BLaER1 treated with 17β-estradiol and CSF1 and Interleukin-3, amounts not matched to agents 10 nM and 100 nM (cell line): ENCODE measurements at regions not wholly inside any gene's neighbourhood (a gene's known extent, or its start where the extent isn't known, plus 50 kb on each side); places are given as distances from the start of the nearest gene placed in this dataset.
"Not testable (repeated sequence)": the region's sequence is repeated elsewhere in the genome, so short reads cannot be mapped to it uniquely, and the experiment has no call there.

Source experiments
- H3K27ac ChIP-seq, 11 experiments: shearing (Covaris generic); formaldehyde crosslinking; 2 replicates each; pipeline ENCODE4 v1.8.1; 2022
- H3K27me3 ChIP-seq, 11 experiments: shearing (Covaris generic); formaldehyde crosslinking; 2 replicates each; pipeline ENCODE4 v1.8.1; 2022
- H3K36me3 ChIP-seq, 11 experiments: shearing (Covaris generic); formaldehyde crosslinking; 2 replicates each; pipeline ENCODE4 v1.8.1; 2022
- H3K4me1 ChIP-seq, 10 experiments: shearing (Covaris generic); formaldehyde crosslinking; 2 replicates each; pipeline ENCODE4 v1.8.1; 2022
- H3K4me2 ChIP-seq, 11 experiments: shearing (Covaris generic); formaldehyde crosslinking; 2 replicates each; pipeline ENCODE4 v1.8.1; 2022
- H3K4me3 ChIP-seq, 10 experiments: shearing (Covaris generic); formaldehyde crosslinking; 2 replicates each; pipeline ENCODE4 v1.8.1; 2022
- H3K9ac ChIP-seq, 11 experiments: shearing (Covaris generic); formaldehyde crosslinking; 2 replicates each; pipeline ENCODE4 v1.8.1; 2022
- H3K9me3 ChIP-seq, 11 experiments: shearing (Covaris generic); formaldehyde crosslinking; replicated peaks in 1 of 11; 2 replicates each; pipeline ENCODE4 v1.8.1; 2022
- H4K20me1 ChIP-seq, 11 experiments: shearing (Covaris generic); formaldehyde crosslinking; 2 replicates each; pipeline ENCODE4 v1.8.1; 2022
- Cebpa-rat ChIP-seq, 11 experiments: shearing (Covaris generic); IDR thresholded peaks; 2 replicates each; pipeline ENCODE4 v1.8.1; 2022

DNA sequence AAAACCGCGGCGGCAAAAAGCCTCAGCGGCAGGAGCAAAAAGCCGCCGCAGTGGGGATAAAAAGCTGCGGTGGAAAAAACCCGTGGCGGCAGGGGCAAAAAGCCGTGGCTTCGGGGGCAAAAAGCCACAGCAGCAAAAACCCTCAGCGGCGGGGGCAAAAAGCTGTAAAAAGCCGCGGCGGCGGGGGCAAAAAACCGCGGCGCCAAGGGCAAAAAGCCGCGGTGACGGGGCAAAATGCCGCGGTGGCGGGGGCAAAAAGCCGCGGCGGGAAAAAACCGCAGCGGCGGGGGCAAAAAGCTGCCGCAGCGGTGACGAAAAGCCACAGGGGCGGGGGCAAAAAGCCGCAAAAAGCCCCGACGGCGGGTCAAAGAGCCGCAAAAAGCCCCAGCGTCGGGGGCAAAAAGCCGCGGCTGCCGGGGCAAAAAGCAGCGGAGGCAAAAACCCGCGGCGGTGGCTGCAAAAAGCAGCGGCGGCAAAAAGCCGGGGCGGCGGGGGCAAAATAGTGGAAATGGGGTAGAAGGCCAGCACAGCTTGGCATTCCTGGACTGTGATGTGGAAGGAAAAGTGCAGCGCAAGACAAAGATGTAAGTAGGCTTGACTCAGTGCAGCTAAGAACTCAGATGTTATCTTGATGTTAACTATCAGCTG lies 151.8 kb downstream of the ANKRD30BL start:
- H3K4me3 ChIP-seq, result no peak overlapping the region; a peak in 1 of 20 replicates
- H4K20me1 ChIP-seq, result no peaks in the 10 kb centered on the region
- peak overlapping the region in 1 of 11 experiments; percentile 42; a peak in 1 of 22 replicates for H3K4me2 ChIP-seq
- H3K4me1 ChIP-seq, result no peaks in the 10 kb centered on the region
- peaks cover 19 to 29% (median 22%) of the 10 kb centered on the region in 11 experiments for H3K27me3 ChIP-seq
- no peaks in the 10 kb centered on the region for H3K36me3 ChIP-seq
- no peak for TF ChIP-seq Cebpa-rat (IDR thresholded peaks at IDR 0.05)
- H3K9ac ChIP-seq, result no peak overlapping the region
- H3K27ac ChIP-seq, result no peak overlapping the region
- peaks cover 6 to 12% (median 8%) of the 10 kb centered on the region in 11 experiments for H3K9me3 ChIP-seq

DNA sequence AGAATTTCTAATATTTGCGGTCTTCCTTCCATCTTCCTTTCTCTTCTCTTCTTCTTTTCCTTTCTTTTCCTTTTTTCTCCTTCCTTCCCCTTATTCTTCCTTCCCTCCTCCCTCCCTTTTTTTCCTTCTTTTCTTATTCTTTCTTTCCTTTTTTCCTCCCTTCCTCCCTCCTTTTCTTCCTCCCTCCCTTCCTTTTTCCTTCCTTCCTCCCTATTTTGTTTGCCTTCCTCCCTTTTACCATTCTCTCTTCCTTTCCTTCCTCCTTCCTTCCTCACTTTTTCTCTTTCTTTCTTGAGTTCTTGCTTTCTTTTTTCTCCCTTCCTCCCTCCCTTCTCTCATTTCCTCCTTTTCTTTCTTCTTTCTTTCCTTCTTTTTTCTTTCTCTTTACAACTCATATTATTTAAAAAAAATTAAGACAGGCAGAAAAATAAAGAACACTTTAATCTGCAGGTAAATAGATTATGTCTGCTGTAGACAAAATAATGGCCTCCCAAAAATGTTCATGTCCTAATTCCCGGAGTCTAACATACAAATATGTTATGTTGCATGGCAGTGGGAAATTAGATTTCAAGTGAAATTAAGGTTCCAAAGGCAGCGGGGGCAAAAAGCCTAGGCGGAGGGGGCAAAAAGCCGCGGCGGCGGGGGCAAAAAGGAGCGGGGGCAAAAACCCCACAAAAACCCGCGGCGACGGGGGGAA lies 152.4 kb downstream of the ANKRD30BL start:
- no peak overlapping the region for H3K4me2 ChIP-seq
- no peaks in the 10 kb centered on the region for H3K36me3 ChIP-seq
- H3K27me3 ChIP-seq, result peaks cover 19 to 29% (median 22%) of the 10 kb centered on the region in 11 experiments
- no peak overlapping the region for H3K4me3 ChIP-seq
- TF ChIP-seq Cebpa-rat (IDR thresholded peaks at IDR 0.05), result no peak
- no peak overlapping the region for H3K27ac ChIP-seq
- no peaks in the 10 kb centered on the region for H3K4me1 ChIP-seq
- H3K9me3 ChIP-seq, result peaks cover 6 to 16% (median 8%) of the 10 kb centered on the region in 11 experiments
- H3K9ac ChIP-seq, result no peak overlapping the region
- no peaks in the 10 kb centered on the region for H4K20me1 ChIP-seq

DNA sequence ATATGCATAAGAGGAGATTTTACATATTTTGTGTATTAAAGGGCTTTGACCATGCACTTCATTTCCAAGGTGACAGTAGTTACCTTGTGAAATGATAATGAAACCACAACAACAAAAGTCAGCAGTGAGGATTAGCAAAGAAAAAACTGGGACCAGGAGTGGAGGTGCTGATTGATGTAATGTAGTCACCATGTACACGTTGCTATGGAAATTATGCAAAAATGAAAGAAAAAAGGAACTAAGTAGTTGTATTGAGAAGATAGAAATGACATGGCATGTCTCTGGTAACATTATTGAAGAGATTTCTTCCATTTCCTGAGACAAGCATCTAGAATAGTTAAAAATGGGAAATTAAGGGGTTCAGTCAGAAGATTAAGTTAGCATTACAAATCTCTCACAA lies 171.0 kb downstream of the ANKRD30BL start:
- not testable (repeated sequence) for H3K4me3 ChIP-seq, H3K4me1 ChIP-seq, H3K4me2 ChIP-seq, H3K27me3 ChIP-seq, H3K9me3 ChIP-seq, H3K36me3 ChIP-seq, H4K20me1 ChIP-seq, H3K9ac ChIP-seq
- peak overlapping the region in 1 of 11 experiments; percentile 14; a peak in 1 of 22 replicates for H3K27ac ChIP-seq

DNA sequence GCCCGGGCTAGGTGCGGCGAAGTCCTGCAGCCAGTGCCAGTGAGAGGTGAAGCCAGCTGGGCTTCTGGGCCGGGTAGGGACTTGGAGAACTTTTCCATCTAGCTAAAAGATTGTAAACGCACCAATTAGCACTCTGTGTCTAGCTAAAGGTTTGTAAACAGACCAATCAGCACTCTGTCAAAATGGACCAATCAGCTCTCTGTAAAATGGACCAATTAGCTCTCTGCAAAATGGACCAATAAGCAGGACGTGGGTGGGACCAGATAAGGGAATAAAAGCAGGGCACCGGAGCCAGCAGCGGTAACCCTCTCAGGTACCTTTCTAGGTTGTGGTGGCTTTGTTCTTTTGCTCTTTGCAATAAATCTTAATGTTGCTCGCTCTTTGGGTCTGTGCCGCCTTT lies 195.1 kb downstream of the ANKRD30BL start:
- not testable (repeated sequence) for H4K20me1 ChIP-seq, H3K4me2 ChIP-seq, H3K4me3 ChIP-seq, H3K9ac ChIP-seq, H3K27me3 ChIP-seq, H3K4me1 ChIP-seq, H3K36me3 ChIP-seq, H3K27ac ChIP-seq
- peaks cover 10 to 15% (median 12%) of the 10 kb centered on the region in 11 experiments; a peak in 20 of 22 replicates for H3K9me3 ChIP-seq

DNA sequence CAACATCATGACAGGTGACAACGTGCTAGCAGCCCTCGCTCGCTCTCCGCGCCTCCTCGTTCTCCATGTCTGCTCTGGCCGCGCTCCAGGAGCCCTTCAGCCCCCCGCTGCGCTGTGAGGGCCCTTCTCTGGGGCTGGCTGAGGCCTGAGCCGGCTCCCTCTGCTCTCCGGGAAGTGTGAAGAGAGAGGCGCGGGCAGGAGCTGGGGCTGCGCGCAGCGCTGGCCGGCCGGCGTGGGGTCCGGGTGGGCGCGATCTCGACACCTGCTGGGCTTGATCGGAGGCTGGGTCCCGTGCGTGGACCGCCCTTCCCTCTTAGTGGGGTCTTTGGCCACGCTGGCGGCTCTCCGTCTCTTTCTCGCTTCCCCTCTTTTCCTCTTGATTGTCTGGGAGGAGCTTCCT lies 195.5 kb downstream of the ANKRD30BL start:
- Histone ChIP-seq H3K27ac (no peak overlapping the region), H3K9ac (no peak overlapping the region), H3K27me3 (no peaks in the 10 kb centered on the region), H3K36me3 (no peaks in the 10 kb centered on the region), H3K9me3 (peaks cover 10 to 15% (median 12%) of the 10 kb centered on the region in 11 experiments; a peak in 20 of 22 replicates), H3K4me2 (no peak overlapping the region), H3K4me3 (no peak overlapping the region), H4K20me1 (no peaks in the 10 kb centered on the region), H3K4me1 (no peaks in the 10 kb centered on the region)
- TF ChIP-seq Cebpa-rat (IDR thresholded peaks at IDR 0.05), result no peak

DNA sequence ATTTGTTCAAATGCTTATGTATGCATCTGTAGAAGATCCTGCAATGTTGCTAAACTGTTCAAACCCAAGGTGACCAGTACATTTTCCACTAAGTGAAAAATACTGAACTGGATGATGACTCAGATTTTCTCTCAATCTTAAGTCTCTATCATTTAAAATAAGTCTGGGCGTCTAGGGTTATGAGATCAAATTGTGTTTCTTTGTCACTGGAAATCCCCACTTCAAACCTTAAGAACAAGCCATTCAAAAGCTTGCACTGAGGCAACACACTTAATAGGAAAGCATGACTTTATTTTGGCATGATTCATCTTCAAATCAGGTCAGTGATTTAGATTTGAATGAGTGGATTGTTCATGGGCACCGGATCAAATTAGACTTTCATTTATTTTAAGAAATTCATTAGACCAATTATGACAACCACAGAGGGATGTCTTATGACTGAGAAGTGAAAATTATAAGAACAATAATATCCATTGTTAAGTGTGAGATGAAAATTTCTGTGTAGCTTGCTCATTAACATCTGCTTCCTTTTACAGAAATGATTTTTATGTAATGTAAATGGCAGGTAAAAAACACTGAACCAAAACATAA lies 203.6 kb downstream of the ANKRD30BL start:
- H3K9me3 ChIP-seq, H3K4me3 ChIP-seq, H4K20me1 ChIP-seq, H3K36me3 ChIP-seq, H3K4me2 ChIP-seq, H3K4me1 ChIP-seq, H3K27me3 ChIP-seq, H3K9ac ChIP-seq, H3K27ac ChIP-seq: not testable (repeated sequence)

DNA sequence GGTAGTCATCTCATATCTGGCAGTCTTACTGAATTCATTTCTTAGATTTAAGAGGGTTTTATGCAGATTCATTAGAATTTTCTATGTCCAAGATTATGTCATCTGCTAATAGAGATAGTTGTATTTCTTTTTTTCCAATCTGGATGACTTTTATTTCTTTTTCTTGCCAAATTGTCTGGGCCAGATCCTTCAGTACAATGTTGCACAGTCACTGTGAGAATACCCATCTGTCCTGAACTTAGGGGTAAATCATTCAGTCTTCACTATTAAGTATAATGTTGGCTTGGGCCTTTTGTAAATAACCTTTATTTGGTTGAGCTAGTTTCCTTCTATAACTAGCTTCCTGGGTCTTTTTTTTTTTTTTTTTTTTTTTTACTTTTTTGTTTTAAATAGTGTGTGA lies 213.1 kb downstream of the ANKRD30BL start:
- not testable (repeated sequence) for H3K4me1 ChIP-seq, H4K20me1 ChIP-seq, H3K4me3 ChIP-seq, H3K36me3 ChIP-seq, H3K27me3 ChIP-seq, H3K9ac ChIP-seq, H3K27ac ChIP-seq, H3K4me2 ChIP-seq, H3K9me3 ChIP-seq

DNA sequence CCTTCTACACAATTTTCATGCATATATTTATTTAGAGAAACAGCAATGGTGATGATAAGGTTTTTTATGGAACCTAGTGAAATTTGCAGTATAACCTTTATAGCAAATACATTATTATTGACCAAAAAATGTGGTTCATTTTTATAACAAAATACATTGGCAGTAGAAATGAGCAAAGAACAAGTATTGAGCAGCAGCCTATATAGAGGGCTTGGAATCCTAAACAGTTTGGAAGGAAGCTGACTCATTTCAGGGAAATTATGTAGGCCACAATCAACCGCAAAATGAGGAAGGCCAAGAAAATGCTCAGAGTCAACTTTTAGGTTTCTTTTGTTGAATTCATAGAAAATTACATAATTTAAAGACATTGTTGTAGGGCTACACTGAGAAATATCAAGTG lies 238.5 kb downstream of the ANKRD30BL start:
- H3K27ac ChIP-seq, H4K20me1 ChIP-seq, H3K4me3 ChIP-seq, H3K36me3 ChIP-seq, H3K27me3 ChIP-seq, H3K9ac ChIP-seq, H3K9me3 ChIP-seq: not testable (repeated sequence)
- Histone ChIP-seq H3K4me2 (peak overlapping the region in 6 of 11 experiments; percentile 23 to 61 (median 52); a peak in 10 of 22 replicates), H3K4me1 (peaks cover 0 to 15% (median 7%) of the 10 kb centered on the region in 10 experiments; a peak in 9 of 20 replicates)

DNA sequence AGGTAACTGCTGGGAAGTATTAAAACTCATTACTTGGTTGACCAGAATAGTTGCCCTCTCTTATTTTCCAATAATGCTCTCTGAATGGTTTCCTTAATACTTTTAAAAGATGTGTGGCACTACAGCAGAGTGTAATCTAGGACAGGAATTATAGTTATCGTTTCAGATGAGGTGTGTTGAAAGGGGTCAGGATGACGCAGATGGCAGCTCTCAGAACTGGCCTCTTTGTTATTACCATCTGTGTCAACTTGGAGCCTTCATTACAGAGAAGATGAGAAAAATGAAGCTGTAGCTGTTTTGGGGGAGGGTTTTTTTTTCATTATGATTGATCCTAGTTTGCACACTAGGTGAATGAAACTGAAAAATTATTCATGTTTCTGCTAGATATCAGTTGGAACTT lies 238.9 kb downstream of the ANKRD30BL start:
- Histone ChIP-seq H3K4me2 (peak overlapping the region in 6 of 11 experiments; percentile 23 to 61 (median 52); a peak in 11 of 22 replicates), H3K4me1 (peaks cover 0 to 15% (median 7%) of the 10 kb centered on the region in 10 experiments; a peak in 9 of 20 replicates)
- H3K4me3 ChIP-seq, H3K36me3 ChIP-seq, H3K9me3 ChIP-seq, H3K27ac ChIP-seq, H3K9ac ChIP-seq, H3K27me3 ChIP-seq, H4K20me1 ChIP-seq: not testable (repeated sequence)
